Upper lobe of left lung (tissue), 4 donors: ENCODE measurements at regions not wholly inside any gene's neighbourhood (a gene's known extent, or its start where the extent isn't known, plus 50 kb on each side); places are given as distances from the start of the nearest gene placed in this dataset.

Source experiments
- CTCF ChIP-seq, 6 experiments: fragments of 450-650 bp in 4 of 6; fragments of 200-600 bp in 2 of 6; sonication (generic) in 2 of 6; IDR thresholded peaks; one replicate each; pipeline ENCODE4 v1.5.1; 2016 to 2019; ENCODE audit warnings: antibody characterized with exemption in 6 of 6
- EP300 ChIP-seq, 4 donors: sonication (generic); formaldehyde crosslinking; IDR thresholded peaks; one replicate each; pipeline ENCODE4 v1.5.1; 2017; ENCODE audit warnings: antibody characterized with exemption in 4 of 4, control low read depth in 2 of 4
- POLR2A ChIP-seq, 4 donors: fragments of 450-650 bp; IDR thresholded peaks; one replicate each; pipeline ENCODE4 v1.5.1; 2016 to 2017; ENCODE audit warnings: antibody characterized with exemption in 4 of 4, mild to moderate bottlenecking in 2 of 4
- POLR2AphosphoS5 ChIP-seq, 2 donors: sonication (generic); formaldehyde crosslinking; IDR thresholded peaks; one replicate each; pipeline ENCODE4 v1.5.1; 2017; ENCODE audit warnings: antibody characterized with exemption in 2 of 2

- TF ChIP-seq CTCF (IDR thresholded peaks at IDR 0.05) (no peak), POLR2A (IDR thresholded peaks at IDR 0.05) (no peak), POLR2AphosphoS5 (IDR thresholded peaks at IDR 0.05) (no peak), EP300 (IDR thresholded peaks at IDR 0.05) (no peak)
Observed at GRCh38 chr16:54443839-54444238, 157.3 kb upstream of the IRX3 start.
